GM12878 (cell line): ENCODE measurements at regions not wholly inside any gene's neighbourhood (a gene's known extent, or its start where the extent isn't known, plus 50 kb on each side); places are given as distances from the start of the nearest gene placed in this dataset.

Experiments
- ATAC-seq: fragments of 200-7000 bp; cut with Tn5 transposase; 3 replicates; pipeline ENCODE4 v1.9.1; 2020; ENCODE audit warnings: mild to moderate bottlenecking, moderate library complexity
- BruUV-seq: library from RNA; stranded (reverse); fragments of 400-500 nt; replicated peaks from 2 replicates; lab custom pipeline; 2021; lab: Mats Ljungman, UMichigan
- CTCF ChIA-PET: fragments of 300-600 bp; sonication (Branson Sonifier 250); formaldehyde crosslinking; extraction: SDS; loops from one replicate; lab custom pipeline; 2021; ENCODE audit warnings: inconsistent platforms; lab: Yijun Ruan, JAX
- POLR2A ChIA-PET: fragments of 350-600 bp; formaldehyde crosslinking; extraction: SDS; loops from one replicate; lab custom pipeline; 2021; ENCODE audit warnings: inconsistent platforms; lab: Charles Lee
- RAD21 ChIA-PET: fragments of 300-600 bp; sonication (Branson Sonifier 250); formaldehyde crosslinking; loops from one replicate; lab custom pipeline; 2023; ENCODE audit warnings: antibody characterized with exemption; ENCODE audit not compliant: unreplicated experiment; lab: Charles Lee
- SMC1A ChIA-PET: fragments of 300-600 bp; sonication (Branson Sonifier 250); formaldehyde crosslinking; loops from one replicate; lab custom pipeline; 2023; ENCODE audit not compliant: unreplicated experiment, uncharacterized antibody; lab: Charles Lee
- DNase-seq: peaks from one replicate; pipeline ENCODE4 v3.0.0-alpha.2; 2011; ENCODE audit warnings: low read depth, low spot score
- FAIRE-seq: peaks from 3 replicates; lab custom pipeline; 2011; peaks lifted over from hg19 to GRCh38; lab: Jason Lieb, UNC
- H2AFZ ChIP-seq: 2 replicates; pipeline ENCODE4 v1.6.0; 2011; ENCODE audit warnings: low read depth, low read length, control low read depth; ENCODE audit not compliant: control insufficient read depth
- H3K27ac ChIP-seq: 2 replicates; pipeline ENCODE4 v1.5.1; 2011; ENCODE audit warnings: control low read depth; ENCODE audit not compliant: control insufficient read depth, insufficient read depth
- H3K27me3 ChIP-seq, 2 experiments: replicated peaks in 1 of 2; 2 replicates each; pipeline versions ENCODE4 v1.6.0 to v1.6.1; 2011; ENCODE audit warnings: low read length in 1 of 2; ENCODE audit not compliant: control insufficient read depth in 2 of 2, insufficient read depth in 2 of 2
- H3K36me3 ChIP-seq, 2 experiments: 2 replicates each; pipeline ENCODE4 v1.5.1; 2011; ENCODE audit warnings: low read length in 1 of 2; ENCODE audit not compliant: control insufficient read depth in 2 of 2, insufficient read depth in 2 of 2
- H3K4me1 ChIP-seq: 2 replicates; pipeline ENCODE4 v1.6.1; 2011; ENCODE audit warnings: mild to moderate bottlenecking, low read length, moderate library complexity, mixed read lengths; ENCODE audit not compliant: control insufficient read depth, insufficient read depth
- H3K4me2 ChIP-seq: 2 replicates; pipeline ENCODE4 v1.6.0; 2011; ENCODE audit warnings: control low read depth; ENCODE audit not compliant: control insufficient read depth, insufficient read depth
- H3K4me3 ChIP-seq: fragments of 200-600 bp; sonication (generic); 2 replicates; pipeline ENCODE4 v1.5.1; 2016
- H3K79me2 ChIP-seq: 2 replicates; pipeline ENCODE4 v1.6.0; 2011; ENCODE audit warnings: low read length; ENCODE audit not compliant: control insufficient read depth, insufficient read depth
- H3K9ac ChIP-seq: 2 replicates; pipeline ENCODE4 v1.8.0; 2011; ENCODE audit warnings: low read length, control low read depth, mixed read lengths; ENCODE audit not compliant: control insufficient read depth, insufficient read depth
- H3K9me3 ChIP-seq: replicated peaks from 3 replicates; pipeline ENCODE4 v1.5.1; 2011; ENCODE audit warnings: mild to moderate bottlenecking, low read length; ENCODE audit not compliant: control insufficient read depth, insufficient read depth
- H4K20me1 ChIP-seq: 2 replicates; pipeline ENCODE4 v1.6.0; 2011; ENCODE audit not compliant: control insufficient read depth, insufficient read depth
- EGR1 ChIP-seq, 2 experiments: IDR thresholded peaks; 1 replicate in 1 of 2; 2 replicates in 1 of 2; pipeline ENCODE4 v1.6.1; 2011 to 2012; ENCODE audit warnings: low read depth in 2 of 2, low read length in 2 of 2, borderline replicate concordance in 1 of 2, mild to moderate bottlenecking in 1 of 2, moderate library complexity in 1 of 2
- HCFC1 ChIP-seq: fragments of 150-350 bp; IDR thresholded peaks from 2 replicates; pipeline ENCODE4 v1.6.1; 2014; ENCODE audit warnings: low read length
- NBN ChIP-seq: fragments of 450-650 bp; IDR thresholded peaks from 2 replicates; pipeline ENCODE4 v1.6.1; 2016
- PAX5 ChIP-seq: IDR thresholded peaks from 2 replicates; pipeline ENCODE4 v1.6.1; 2011; ENCODE audit warnings: low read depth, low read length, borderline replicate concordance
- PAX8 ChIP-seq: fragments of 450-650 bp; IDR thresholded peaks from 2 replicates; pipeline ENCODE4 v1.6.1; 2017; ENCODE audit warnings: mild to moderate bottlenecking, moderate library complexity
- POU2F2 ChIP-seq: IDR thresholded peaks from 3 replicates; pipeline ENCODE4 v1.6.1; 2011; ENCODE audit warnings: low read depth, mild to moderate bottlenecking, low read length, borderline replicate concordance
- SMAD5 ChIP-seq: IDR thresholded peaks from 2 replicates; pipeline ENCODE4 v1.6.1; 2016; ENCODE audit warnings: antibody characterized with exemption, low read depth
- SP1 ChIP-seq: IDR thresholded peaks from one replicate; pipeline ENCODE4 v1.6.1; 2011; ENCODE audit warnings: low read depth, low read length
- SRF ChIP-seq, 2 experiments: IDR thresholded peaks; 2 replicates each; pipeline ENCODE4 v1.6.1; 2011; ENCODE audit warnings: low read depth in 2 of 2, low read length in 2 of 2, mild to moderate bottlenecking in 1 of 2, moderate library complexity in 1 of 2
- TCF12 ChIP-seq: IDR thresholded peaks from 2 replicates; pipeline ENCODE4 v1.6.1; 2011; ENCODE audit warnings: low read depth, mild to moderate bottlenecking, low read length
- ZBED1 ChIP-seq: IDR thresholded peaks from 2 replicates; pipeline ENCODE4 v1.6.1; 2016; ENCODE audit warnings: borderline replicate concordance
- WGBS: methylation state at CpG from one replicate; pipeline ENCODE4 v1.1.6; 2016; ENCODE audit warnings: low lambda C conversion rate; ENCODE audit not compliant: insufficient replicate concordance, insufficient coverage; ENCODE audit errors: missing lambda C conversion rate; 5-methylcytosine and 5-hydroxymethylcytosine counted together
- in situ Hi-C: fragments of 300-500 bp; cut with MboI; formaldehyde crosslinking; loops from 9 replicates; pipeline ENCODE4 v1.14.3; 2018; ENCODE audit warnings: mixed read lengths
- intact Hi-C: fragments of 100-400 bp; cut with micrococcal nuclease; formaldehyde crosslinking; loops from one replicate; pipeline ENCODE4 v1.14.2; 2022; ENCODE audit not compliant: unreplicated experiment
- TF ChIP-seq, protein P1 (sequence below): fragments of 450-650 bp; IDR thresholded peaks from 2 replicates; pipeline ENCODE4 v1.6.1; 2016; ENCODE audit warnings: mild to moderate bottlenecking, moderate library complexity, borderline replicate concordance
- TF ChIP-seq, protein P2 (sequence below): IDR thresholded peaks from 2 replicates; pipeline ENCODE4 v1.6.1; 2012; ENCODE audit warnings: mild to moderate bottlenecking, low read depth, low read length
- TF ChIP-seq, protein P3 (sequence below): fragments of 450-650 bp; IDR thresholded peaks from 2 replicates; pipeline ENCODE4 v1.6.1; 2017; ENCODE audit warnings: low read depth, mild to moderate bottlenecking, moderate library complexity

DNA sequence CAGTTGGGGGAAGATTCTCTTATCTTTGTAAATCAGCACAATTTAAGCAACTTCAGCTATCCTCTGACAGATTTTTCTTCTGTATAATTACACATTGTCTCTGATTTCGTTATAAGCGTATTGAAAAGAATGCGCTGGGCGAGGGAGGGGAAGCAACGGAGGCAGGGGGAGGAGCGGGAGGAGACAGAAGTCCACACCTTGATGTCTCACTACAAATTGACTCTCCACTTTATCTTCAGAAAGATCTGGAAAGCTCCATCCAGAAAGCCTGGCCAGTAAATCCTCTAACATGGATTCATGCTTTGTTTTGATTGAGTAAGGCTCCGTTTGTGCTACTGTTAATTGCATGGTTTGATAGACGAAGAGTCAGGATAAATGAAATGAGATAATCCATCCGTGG is 76.6 kb downstream of the SMIM21 start (continued):
- TF ChIP-seq TCF12, result no peak
- no peak for TF ChIP-seq SMAD5
- TF ChIP-seq, all 136 proteins: peak for 0

DNA sequence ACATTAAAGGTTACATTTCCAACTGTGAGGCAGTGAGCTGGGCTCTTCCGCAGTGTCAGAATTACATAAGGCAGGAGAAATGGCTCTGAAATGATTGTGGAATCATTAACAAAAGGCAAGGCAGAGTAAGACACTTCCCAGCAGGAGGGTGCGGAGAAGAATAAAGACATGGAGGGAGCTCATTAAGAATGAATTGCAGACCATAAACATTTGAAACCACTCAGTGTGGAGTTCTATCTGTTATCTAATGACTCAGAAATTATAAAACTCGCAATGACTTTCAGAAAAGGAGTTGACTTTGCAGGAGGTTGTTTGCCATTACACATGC is 77.0 kb downstream of the SMIM21 start:
- H2AFZ ChIP-seq, result no peak overlapping the region
- ChIA-PET POLR2A (no interaction called here), SMC1A (no interaction called here), CTCF (interaction anchor here (1.5 kb wide), 1 partner anchor 9 kb away, joined by 4 read pairs; no protein-coding TSS in a partner anchor), RAD21 (no interaction called here)
- H3K4me3 ChIP-seq, result no peak overlapping the region
- WGBS, result 44% methylated on average over 3 of the region's 3 CpGs
- in situ Hi-C loops, result no loop called here
- no peaks in the 10 kb centered on the region for H3K79me2 ChIP-seq
- H4K20me1 ChIP-seq, result no peaks in the 10 kb centered on the region
- no peaks in the 10 kb centered on the region for H3K4me1 ChIP-seq
- H3K9ac ChIP-seq, result no peak overlapping the region
- no peaks in the 10 kb centered on the region for H3K27me3 ChIP-seq
- intact Hi-C loops, result no loop called here
- BruUV-seq, result no TSS peak
- H3K4me2 ChIP-seq, result no peak overlapping the region
- no peak for DNase-seq
- H3K36me3 ChIP-seq, result no peaks in the 10 kb centered on the region
- TF ChIP-seq NBN (no peak), SP1 (no peak), PAX8 (no peak), PAX5 (no peak), ZBED1 (no peak), SRF (IDR thresholded peaks at IDR 0.05; ENCODE audit: low read depth in 2 of 2, low read length in 2 of 2) (no peak), POU2F2 (no peak), EGR1 (IDR thresholded peaks at IDR 0.05; ENCODE audit: borderline replicate concordance in 1 of 2, low read depth in 2 of 2, low read length in 2 of 2) (no peak), HCFC1 (no peak)
- TF ChIP-seq, protein P1, sequence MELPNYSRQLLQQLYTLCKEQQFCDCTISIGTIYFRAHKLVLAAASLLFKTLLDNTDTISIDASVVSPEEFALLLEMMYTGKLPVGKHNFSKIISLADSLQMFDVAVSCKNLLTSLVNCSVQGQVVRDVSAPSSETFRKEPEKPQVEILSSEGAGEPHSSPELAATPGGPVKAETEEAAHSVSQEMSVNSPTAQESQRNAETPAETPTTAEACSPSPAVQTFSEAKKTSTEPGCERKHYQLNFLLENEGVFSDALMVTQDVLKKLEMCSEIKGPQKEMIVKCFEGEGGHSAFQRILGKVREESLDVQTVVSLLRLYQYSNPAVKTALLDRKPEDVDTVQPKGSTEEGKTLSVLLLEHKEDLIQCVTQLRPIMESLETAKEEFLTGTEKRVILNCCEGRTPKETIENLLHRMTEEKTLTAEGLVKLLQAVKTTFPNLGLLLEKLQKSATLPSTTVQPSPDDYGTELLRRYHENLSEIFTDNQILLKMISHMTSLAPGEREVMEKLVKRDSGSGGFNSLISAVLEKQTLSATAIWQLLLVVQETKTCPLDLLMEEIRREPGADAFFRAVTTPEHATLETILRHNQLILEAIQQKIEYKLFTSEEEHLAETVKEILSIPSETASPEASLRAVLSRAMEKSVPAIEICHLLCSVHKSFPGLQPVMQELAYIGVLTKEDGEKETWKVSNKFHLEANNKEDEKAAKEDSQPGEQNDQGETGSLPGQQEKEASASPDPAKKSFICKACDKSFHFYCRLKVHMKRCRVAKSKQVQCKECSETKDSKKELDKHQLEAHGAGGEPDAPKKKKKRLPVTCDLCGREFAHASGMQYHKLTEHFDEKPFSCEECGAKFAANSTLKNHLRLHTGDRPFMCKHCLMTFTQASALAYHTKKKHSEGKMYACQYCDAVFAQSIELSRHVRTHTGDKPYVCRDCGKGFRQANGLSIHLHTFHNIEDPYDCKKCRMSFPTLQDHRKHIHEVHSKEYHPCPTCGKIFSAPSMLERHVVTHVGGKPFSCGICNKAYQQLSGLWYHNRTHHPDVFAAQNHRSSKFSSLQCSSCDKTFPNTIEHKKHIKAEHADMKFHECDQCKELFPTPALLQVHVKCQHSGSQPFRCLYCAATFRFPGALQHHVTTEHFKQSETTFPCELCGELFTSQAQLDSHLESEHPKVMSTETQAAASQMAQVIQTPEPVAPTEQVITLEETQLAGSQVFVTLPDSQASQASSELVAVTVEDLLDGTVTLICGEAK, result no peak
- TF ChIP-seq, protein P2, sequence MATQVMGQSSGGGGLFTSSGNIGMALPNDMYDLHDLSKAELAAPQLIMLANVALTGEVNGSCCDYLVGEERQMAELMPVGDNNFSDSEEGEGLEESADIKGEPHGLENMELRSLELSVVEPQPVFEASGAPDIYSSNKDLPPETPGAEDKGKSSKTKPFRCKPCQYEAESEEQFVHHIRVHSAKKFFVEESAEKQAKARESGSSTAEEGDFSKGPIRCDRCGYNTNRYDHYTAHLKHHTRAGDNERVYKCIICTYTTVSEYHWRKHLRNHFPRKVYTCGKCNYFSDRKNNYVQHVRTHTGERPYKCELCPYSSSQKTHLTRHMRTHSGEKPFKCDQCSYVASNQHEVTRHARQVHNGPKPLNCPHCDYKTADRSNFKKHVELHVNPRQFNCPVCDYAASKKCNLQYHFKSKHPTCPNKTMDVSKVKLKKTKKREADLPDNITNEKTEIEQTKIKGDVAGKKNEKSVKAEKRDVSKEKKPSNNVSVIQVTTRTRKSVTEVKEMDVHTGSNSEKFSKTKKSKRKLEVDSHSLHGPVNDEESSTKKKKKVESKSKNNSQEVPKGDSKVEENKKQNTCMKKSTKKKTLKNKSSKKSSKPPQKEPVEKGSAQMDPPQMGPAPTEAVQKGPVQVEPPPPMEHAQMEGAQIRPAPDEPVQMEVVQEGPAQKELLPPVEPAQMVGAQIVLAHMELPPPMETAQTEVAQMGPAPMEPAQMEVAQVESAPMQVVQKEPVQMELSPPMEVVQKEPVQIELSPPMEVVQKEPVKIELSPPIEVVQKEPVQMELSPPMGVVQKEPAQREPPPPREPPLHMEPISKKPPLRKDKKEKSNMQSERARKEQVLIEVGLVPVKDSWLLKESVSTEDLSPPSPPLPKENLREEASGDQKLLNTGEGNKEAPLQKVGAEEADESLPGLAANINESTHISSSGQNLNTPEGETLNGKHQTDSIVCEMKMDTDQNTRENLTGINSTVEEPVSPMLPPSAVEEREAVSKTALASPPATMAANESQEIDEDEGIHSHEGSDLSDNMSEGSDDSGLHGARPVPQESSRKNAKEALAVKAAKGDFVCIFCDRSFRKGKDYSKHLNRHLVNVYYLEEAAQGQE, result no peak
- TF ChIP-seq, protein P3, sequence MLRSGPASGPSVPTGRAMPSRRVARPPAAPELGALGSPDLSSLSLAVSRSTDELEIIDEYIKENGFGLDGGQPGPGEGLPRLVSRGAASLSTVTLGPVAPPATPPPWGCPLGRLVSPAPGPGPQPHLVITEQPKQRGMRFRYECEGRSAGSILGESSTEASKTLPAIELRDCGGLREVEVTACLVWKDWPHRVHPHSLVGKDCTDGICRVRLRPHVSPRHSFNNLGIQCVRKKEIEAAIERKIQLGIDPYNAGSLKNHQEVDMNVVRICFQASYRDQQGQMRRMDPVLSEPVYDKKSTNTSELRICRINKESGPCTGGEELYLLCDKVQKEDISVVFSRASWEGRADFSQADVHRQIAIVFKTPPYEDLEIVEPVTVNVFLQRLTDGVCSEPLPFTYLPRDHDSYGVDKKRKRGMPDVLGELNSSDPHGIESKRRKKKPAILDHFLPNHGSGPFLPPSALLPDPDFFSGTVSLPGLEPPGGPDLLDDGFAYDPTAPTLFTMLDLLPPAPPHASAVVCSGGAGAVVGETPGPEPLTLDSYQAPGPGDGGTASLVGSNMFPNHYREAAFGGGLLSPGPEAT, result no peak
- no peak for ATAC-seq
- H3K9me3 ChIP-seq, result peaks cover 3% of the 10 kb centered on the region; the same call in 1 of the 3 replicates
- FAIRE-seq, result no peak
- no peak overlapping the region for H3K27ac ChIP-seq
